Activated T-helper 1 cell treated with anti-CD3 and anti-CD28 coated beads, Interleukin-12 subunit alpha, Interleukin-12 subunit beta, Interleukin-2, Interleukin-4 antibody, amounts not matched to agents 30 ng/mL and 10 ng/mL and 1 ng/mL, durations not matched to agents 14 hours and 24 hours and 36 hours (primary cell): ENCODE measurements at regions not wholly inside any gene's neighbourhood (a gene's known extent, or its start where the extent isn't known, plus 50 kb on each side); places are given as distances from the start of the nearest gene placed in this dataset.

Experiments
- DNase-seq: peaks from one replicate; pipeline ENCODE4 v3.0.0; 2021; ENCODE audit warnings: low spot score
- H3K27ac Mint-ChIP-seq: one replicate; pipeline ENCODE4 v1.8.0; 2021; ENCODE audit warnings: mild to moderate bottlenecking, mixed read lengths
- H3K27me3 Mint-ChIP-seq: one replicate; pipeline ENCODE4 v1.8.0; 2022; ENCODE audit warnings: mild to moderate bottlenecking, moderate library complexity, mixed read lengths; ENCODE audit not compliant: insufficient read depth
- H3K36me3 Mint-ChIP-seq: one replicate; pipeline ENCODE4 v1.8.0; 2021; ENCODE audit warnings: low read depth, mixed read lengths
- H3K4me1 Mint-ChIP-seq: one replicate; pipeline ENCODE4 v1.8.0; 2021; ENCODE audit warnings: low read depth, mixed read lengths
- H3K4me3 Mint-ChIP-seq: one replicate; pipeline ENCODE4 v1.8.0; 2021; ENCODE audit warnings: mild to moderate bottlenecking, moderate library complexity, mixed read lengths
- H3K9me3 Mint-ChIP-seq: one replicate; pipeline ENCODE4 v1.8.0; 2021; ENCODE audit warnings: mixed read lengths
- intact Hi-C: fragments of 100-400 bp; cut with micrococcal nuclease; formaldehyde crosslinking; loops from one replicate; pipeline ENCODE4 v1.15.1; 2024

DNA sequence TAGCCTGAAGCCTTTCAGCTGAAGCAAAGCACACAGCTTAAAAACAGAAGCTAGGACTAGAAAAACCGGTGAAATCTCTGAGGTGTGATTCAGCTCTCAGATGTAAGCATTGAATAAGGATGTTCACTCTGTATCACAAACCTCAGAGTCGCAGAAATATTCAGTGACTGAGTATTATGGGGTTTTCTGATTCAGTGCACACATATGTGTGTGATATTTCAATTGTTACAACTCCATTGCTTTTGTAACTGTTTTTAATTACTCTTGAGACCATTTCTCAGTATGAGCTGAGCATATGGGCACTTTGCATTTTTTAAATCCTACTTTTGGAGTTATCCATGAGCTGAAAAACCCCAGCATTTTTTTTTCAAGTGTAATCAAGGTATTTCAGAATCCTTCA lies 868.8 kb downstream of the NTRK3 start:
- Mint-ChIP-seq H3K4me3 (no peak overlapping the region), H3K36me3 (no peaks in the 10 kb centered on the region), H3K27me3 (no peaks in the 10 kb centered on the region), H3K4me1 (no peaks in the 10 kb centered on the region), H3K27ac (no peak overlapping the region), H3K9me3 (peaks cover 15% of the 10 kb centered on the region)
- intact Hi-C loops, result no loop called here
- DNase-seq, result no peak

DNA sequence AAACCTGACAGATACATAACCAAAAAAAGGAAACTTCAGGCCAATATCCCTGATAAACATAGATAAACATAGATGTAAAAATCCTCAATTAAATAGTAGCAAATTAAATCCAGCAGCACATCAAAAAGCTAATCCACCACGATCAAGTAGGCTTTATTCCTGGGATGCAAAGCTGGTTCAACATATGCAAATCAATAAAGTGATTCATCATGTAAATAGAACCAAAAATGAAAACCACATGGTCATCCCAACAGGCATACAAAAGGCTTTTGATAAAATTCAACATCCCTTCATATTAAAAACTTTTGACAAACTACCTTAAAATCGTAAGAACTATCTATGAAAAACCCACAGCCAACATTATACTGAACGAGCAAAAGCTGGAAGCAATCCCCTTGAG lies 882.2 kb downstream of the NTRK3 start:
- H3K27ac Mint-ChIP-seq, result no peak overlapping the region
- DNase-seq, result no peak
- H3K27me3 Mint-ChIP-seq, result no peaks in the 10 kb centered on the region
- H3K4me1 Mint-ChIP-seq, result no peaks in the 10 kb centered on the region
- intact Hi-C loops, result no loop called here
- no peaks in the 10 kb centered on the region for H3K36me3 Mint-ChIP-seq
- no peaks in the 10 kb centered on the region for H3K9me3 Mint-ChIP-seq
- no peak overlapping the region for H3K4me3 Mint-ChIP-seq

DNA sequence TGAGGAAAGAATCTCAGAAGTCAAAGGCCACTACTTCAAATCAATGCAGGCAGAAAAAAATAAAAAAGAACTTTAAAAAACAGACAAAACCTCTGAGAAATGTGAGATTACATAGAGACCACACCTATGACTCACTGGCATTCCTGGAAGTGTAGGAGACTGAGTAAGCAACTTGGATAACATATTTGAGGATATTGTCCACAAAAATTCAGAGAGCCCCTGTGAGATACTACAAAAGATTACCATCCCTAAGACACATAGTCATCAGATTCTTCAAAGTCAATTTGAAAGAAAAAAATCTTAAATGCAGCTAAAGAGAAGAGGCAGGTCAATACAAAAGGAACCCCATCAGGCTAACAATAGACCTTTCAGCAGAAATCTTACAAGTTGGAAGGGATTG lies 887.3 kb downstream of the NTRK3 start:
- Mint-ChIP-seq H3K36me3 (no peaks in the 10 kb centered on the region), H3K27ac (no peak overlapping the region), H3K4me3 (no peak overlapping the region), H3K27me3 (no peaks in the 10 kb centered on the region), H3K9me3 (no peaks in the 10 kb centered on the region), H3K4me1 (no peaks in the 10 kb centered on the region)
- intact Hi-C loops, result no loop called here
- no peak for DNase-seq

DNA sequence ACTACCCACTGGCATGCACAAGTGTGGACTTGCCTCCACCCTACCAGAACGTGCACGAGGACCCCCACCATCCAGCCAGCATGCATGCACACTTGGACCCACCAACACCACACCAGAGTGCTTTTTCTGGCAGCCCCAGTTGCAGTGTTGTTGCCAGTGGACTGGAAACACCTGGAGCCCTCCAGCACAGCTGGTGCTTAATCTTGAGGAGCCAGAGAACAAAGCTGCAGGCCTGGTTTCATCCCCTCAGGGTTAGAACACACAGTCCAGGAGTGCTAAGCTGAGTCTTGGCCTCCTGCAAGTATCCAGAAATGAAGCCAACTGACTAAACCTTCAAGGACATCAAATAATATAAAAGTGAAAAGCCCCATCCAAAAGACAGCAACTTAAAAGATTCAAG lies 888.0 kb downstream of the NTRK3 start:
- Mint-ChIP-seq H3K27me3 (no peaks in the 10 kb centered on the region), H3K4me1 (no peaks in the 10 kb centered on the region), H3K27ac (no peak overlapping the region), H3K4me3 (no peak overlapping the region), H3K36me3 (no peaks in the 10 kb centered on the region), H3K9me3 (no peaks in the 10 kb centered on the region)
- DNase-seq, result no peak
- intact Hi-C loops, result no loop called here

DNA sequence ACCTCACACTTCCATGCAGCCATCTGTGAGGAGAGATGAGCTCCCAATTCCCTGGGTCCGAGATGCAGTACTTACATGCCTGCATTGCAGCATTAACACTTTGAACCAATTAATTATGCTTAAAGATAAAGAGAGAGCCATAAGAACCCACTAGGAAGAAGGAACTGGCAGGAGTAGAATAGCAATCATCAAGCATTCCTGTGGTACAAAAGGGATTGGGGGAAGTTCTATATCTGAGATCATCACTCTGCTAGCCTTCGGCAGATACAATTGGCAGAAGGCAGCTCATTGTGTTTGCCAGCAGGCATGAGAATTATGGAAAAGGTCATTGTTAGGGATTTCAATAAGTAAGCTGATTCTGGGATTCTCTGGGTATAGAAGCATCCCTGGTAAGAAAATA lies 891.4 kb downstream of the NTRK3 start:
- Mint-ChIP-seq H3K9me3 (no peaks in the 10 kb centered on the region), H3K4me1 (no peaks in the 10 kb centered on the region), H3K4me3 (no peak overlapping the region), H3K27me3 (no peaks in the 10 kb centered on the region), H3K27ac (no peak overlapping the region), H3K36me3 (no peaks in the 10 kb centered on the region)
- DNase-seq, result no peak
- intact Hi-C loops, result no loop called here

DNA sequence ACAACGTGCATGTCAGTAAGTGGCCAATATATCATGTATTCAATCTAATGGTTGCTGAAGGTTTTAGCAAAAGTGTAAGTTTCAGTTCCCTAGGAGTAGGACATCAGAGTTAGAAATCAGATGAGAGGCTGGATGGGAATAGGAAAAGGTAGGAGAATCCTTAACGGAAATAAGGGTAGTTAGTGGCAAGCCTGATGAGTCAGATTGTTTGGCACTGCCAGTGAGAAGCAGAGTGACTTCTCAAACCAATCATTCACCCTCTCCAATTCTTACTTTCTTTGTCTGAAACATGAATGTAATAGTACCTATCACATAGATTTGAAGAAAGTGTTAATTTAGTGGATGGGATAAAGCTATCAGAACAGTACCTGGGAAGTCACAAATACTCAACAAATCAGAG lies 894.0 kb downstream of the NTRK3 start:
- no peaks in the 10 kb centered on the region for H3K9me3 Mint-ChIP-seq
- H3K27me3 Mint-ChIP-seq, result no peaks in the 10 kb centered on the region
- H3K27ac Mint-ChIP-seq, result no peak overlapping the region
- no peaks in the 10 kb centered on the region for H3K4me1 Mint-ChIP-seq
- intact Hi-C loops, result no loop called here
- no peak overlapping the region for H3K4me3 Mint-ChIP-seq
- DNase-seq, result no peak
- H3K36me3 Mint-ChIP-seq, result no peaks in the 10 kb centered on the region

DNA sequence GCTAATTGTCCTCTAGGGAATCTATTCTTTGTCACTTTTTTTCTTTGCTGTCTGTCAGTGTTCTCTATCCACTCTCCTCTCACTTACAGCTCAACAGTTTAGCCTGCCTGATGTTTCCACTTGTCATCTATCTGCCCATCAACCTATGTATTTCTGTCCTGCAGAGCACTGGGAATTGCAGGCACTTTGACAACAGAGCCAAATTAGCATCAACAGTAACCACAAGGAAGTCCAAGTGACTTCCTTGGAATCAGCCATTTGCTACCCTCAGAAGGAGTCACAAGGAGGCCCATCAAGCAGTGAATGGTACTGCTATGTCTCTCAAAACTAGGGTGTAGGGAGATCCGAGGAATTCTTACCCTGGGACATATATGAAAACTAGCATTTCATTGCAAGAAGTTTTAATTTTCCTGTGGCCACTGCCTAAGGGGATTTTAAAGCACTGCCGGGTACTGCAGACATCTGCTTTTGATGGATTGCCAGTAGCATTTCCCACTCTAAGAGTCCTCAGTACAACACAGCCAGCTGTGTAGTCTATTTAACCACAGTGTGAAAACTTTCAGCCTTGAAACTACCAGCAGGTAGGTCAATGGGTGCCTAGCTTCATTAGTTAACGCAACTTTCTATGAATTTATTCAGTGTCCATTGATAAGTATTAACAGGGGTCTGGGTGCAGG lies 898.8 kb downstream of the NTRK3 start:
- Mint-ChIP-seq H3K9me3 (no peaks in the 10 kb centered on the region), H3K4me1 (no peaks in the 10 kb centered on the region), H3K4me3 (no peak overlapping the region), H3K27ac (no peak overlapping the region), H3K27me3 (no peaks in the 10 kb centered on the region), H3K36me3 (no peaks in the 10 kb centered on the region)
- intact Hi-C loops, result no loop called here
- no peak for DNase-seq

DNA sequence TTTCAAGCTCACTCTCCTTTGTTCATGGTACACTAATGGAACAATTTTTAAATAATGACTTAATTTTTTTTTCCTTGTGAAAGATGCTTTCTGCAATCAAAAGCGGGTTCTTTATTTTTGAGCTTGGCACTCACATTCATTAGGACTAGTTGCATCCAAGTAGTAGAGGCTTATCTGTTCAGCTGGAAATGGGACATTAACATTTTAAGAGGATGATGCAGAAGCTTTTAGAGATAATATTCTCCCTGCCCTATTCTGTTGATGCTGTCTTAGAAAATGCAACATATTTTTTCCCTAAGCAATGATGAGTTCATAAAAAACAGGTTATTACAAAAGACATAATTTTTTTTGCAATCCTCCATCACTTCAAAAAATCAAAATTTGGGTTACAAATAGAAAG lies 900.6 kb downstream of the NTRK3 start:
- Mint-ChIP-seq H3K27ac (no peak overlapping the region), H3K9me3 (no peaks in the 10 kb centered on the region), H3K4me3 (no peak overlapping the region), H3K4me1 (no peaks in the 10 kb centered on the region), H3K36me3 (no peaks in the 10 kb centered on the region), H3K27me3 (no peaks in the 10 kb centered on the region)
- no peak for DNase-seq
- intact Hi-C loops, result no loop called here

DNA sequence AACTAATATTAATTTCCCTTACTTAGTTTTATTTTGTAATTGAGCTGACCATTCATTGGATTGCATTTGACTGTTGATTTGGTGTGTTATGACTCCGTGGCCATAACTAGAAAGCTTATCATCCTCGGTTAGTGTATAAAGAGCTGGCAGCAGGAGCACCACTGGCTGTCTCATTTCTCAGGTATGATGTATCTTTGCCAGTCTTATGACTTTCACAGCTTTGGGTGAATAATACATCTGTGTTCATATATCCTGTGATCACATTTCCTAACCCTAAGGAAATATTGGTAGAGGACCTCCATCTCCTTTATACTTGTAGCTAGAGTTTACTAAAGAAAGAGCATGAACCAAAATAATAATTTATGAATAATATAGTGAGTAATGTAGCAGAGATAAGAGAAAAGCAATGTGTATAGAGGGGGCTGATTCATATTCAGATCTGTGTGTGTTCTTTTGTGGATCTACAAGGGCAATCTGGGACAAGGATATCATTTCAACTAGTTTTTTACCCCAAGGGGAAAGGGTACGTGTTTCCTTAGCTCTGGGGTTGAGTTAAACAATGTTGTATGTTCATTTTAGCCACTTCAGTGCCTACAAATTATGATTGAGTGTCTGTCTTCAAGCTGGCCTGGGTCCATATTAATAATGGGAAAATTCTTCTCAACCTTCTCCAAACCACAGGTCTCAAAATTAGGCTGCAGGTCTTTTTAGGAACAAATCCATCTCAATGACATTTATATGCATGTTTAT lies 901.7 kb downstream of the NTRK3 start:
- Mint-ChIP-seq H3K4me1 (no peaks in the 10 kb centered on the region), H3K36me3 (no peaks in the 10 kb centered on the region), H3K27me3 (no peaks in the 10 kb centered on the region), H3K27ac (no peak overlapping the region), H3K9me3 (no peaks in the 10 kb centered on the region), H3K4me3 (no peak overlapping the region)
- intact Hi-C loops, result no loop called here
- DNase-seq, result no peak

DNA sequence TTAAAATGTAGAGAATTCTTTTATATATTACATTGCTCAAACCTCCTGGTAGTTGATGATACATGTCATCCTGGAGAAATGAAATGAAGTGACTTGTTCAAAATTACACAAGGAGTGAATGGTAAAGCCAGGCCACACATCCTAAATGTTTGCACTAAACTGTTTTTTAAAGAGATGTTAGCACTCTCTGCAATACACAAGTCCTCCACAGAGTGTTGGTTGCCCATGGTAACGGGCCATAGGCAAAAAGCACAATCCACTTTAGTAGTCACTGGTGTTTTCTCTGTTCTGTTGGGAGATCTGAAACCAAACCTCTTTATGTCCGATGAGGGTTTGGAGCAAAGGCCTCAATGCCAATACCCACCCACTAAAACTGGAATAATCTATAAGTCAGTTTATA lies 907.4 kb downstream of the NTRK3 start:
- Mint-ChIP-seq H3K36me3 (no peaks in the 10 kb centered on the region), H3K4me1 (no peaks in the 10 kb centered on the region), H3K27ac (no peak overlapping the region), H3K4me3 (no peak overlapping the region), H3K27me3 (no peaks in the 10 kb centered on the region), H3K9me3 (no peaks in the 10 kb centered on the region)
- intact Hi-C loops, result no loop called here
- no peak for DNase-seq

DNA sequence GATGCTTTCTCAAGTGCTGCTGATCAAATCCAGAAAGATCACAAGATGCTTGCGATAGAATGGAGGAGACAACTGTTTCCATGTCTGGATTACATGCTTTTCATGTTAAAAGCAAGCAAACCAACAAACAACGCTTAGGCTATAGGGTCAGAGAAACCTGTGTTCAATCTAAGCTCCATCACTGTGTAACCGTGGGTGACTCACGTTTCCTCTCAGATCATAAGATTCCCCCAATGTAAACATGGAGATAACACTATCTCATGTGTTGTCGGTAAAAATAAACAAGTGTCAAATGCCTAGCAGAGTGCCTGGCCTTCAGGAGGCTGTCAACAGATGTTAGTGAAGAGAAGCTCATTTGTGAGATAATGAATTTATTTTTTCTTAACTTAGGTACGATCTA lies 907.8 kb downstream of the NTRK3 start:
- Mint-ChIP-seq H3K4me1 (no peaks in the 10 kb centered on the region), H3K27me3 (no peaks in the 10 kb centered on the region), H3K27ac (no peak overlapping the region), H3K36me3 (no peaks in the 10 kb centered on the region), H3K4me3 (no peak overlapping the region), H3K9me3 (no peaks in the 10 kb centered on the region)
- DNase-seq, result no peak
- intact Hi-C loops, result no loop called here

DNA sequence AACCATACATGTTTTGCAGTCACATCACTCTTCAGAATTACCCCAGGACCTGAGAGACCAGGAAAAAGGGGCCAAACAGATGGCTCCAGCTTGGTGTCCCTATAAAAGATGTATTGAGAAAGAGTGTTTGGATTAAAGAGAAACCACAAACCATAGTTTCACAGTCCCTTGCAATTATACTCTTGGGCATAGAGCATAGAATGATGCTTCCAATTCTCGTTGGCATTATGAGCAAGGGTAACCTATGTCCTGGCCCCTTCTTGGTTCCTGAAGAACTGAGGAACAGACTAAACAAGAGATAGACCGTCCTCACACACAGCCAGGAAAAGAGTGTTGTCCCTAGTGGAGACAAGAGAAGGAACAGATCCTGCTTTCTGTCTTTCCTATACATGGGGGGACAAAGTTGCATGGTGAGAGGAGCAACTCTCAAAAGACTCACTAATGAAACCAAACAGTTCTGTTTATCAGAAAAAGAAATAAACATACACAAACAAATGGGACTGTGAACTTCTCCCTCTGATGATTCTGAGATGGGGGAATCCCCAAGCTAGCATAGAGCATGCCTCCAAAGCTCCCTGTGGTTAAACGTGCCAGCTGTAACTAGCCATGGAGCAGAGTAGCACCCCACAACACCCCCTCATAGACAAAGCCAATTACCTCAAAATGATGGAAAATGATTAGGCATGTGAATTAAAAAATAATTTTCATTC lies 908.6 kb downstream of the NTRK3 start:
- Mint-ChIP-seq H3K27ac (no peak overlapping the region), H3K36me3 (no peaks in the 10 kb centered on the region), H3K27me3 (no peaks in the 10 kb centered on the region), H3K4me3 (no peak overlapping the region), H3K9me3 (no peaks in the 10 kb centered on the region), H3K4me1 (no peaks in the 10 kb centered on the region)
- intact Hi-C loops, result no loop called here
- no peak for DNase-seq

DNA sequence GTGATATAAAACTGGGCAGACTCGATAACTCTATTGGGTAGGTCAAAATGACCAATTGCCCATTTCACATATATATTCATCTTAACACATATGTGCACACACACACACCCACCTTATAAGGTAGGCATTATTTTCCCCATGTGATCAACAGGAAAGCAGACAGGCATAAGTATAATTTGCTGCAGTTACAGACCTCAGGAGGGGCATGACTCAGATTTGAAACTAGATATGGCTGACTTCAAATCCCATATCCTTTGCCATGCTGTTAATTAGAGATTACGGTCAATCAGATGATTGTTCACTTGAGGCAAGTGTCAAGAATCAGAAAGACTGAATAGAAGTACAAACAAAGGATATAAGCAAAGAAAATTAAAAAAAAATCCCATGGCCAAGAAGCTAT lies 910.6 kb downstream of the NTRK3 start:
- no peaks in the 10 kb centered on the region for H3K36me3 Mint-ChIP-seq
- no peak overlapping the region for H3K4me3 Mint-ChIP-seq

More for the DNA sequence above, 910.6 kb downstream of the NTRK3 start:
- no peaks in the 10 kb centered on the region for H3K4me1 Mint-ChIP-seq
- intact Hi-C loops, result no loop called here
- H3K27me3 Mint-ChIP-seq, result no peaks in the 10 kb centered on the region
- H3K27ac Mint-ChIP-seq, result no peak overlapping the region
- DNase-seq, result no peak
- no peaks in the 10 kb centered on the region for H3K9me3 Mint-ChIP-seq
